Activated T-helper 1 cell treated with anti-CD3 and anti-CD28 coated beads, Interleukin-12 subunit alpha, Interleukin-12 subunit beta, Interleukin-2, Interleukin-4 antibody, amounts not matched to agents 30 ng/mL and 10 ng/mL and 1 ng/mL, durations not matched to agents 14 hours and 24 hours and 36 hours (primary cell): ENCODE measurements at regions not wholly inside any gene's neighbourhood (a gene's known extent, or its start where the extent isn't known, plus 50 kb on each side); places are given as distances from the start of the nearest gene placed in this dataset.

Experiments used
- DNase-seq: peaks from one replicate; pipeline ENCODE4 v3.0.0; 2021; ENCODE audit warnings: low spot score
- H3K27ac Mint-ChIP-seq: one replicate; pipeline ENCODE4 v1.8.0; 2021; ENCODE audit warnings: mild to moderate bottlenecking, mixed read lengths
- H3K27me3 Mint-ChIP-seq: one replicate; pipeline ENCODE4 v1.8.0; 2022; ENCODE audit warnings: mild to moderate bottlenecking, moderate library complexity, mixed read lengths; ENCODE audit not compliant: insufficient read depth
- H3K36me3 Mint-ChIP-seq: one replicate; pipeline ENCODE4 v1.8.0; 2021; ENCODE audit warnings: low read depth, mixed read lengths
- H3K4me1 Mint-ChIP-seq: one replicate; pipeline ENCODE4 v1.8.0; 2021; ENCODE audit warnings: low read depth, mixed read lengths
- H3K4me3 Mint-ChIP-seq: one replicate; pipeline ENCODE4 v1.8.0; 2021; ENCODE audit warnings: mild to moderate bottlenecking, moderate library complexity, mixed read lengths
- H3K9me3 Mint-ChIP-seq: one replicate; pipeline ENCODE4 v1.8.0; 2021; ENCODE audit warnings: mixed read lengths
- intact Hi-C: fragments of 100-400 bp; cut with micrococcal nuclease; formaldehyde crosslinking; loops from one replicate; pipeline ENCODE4 v1.15.1; 2024

DNA sequence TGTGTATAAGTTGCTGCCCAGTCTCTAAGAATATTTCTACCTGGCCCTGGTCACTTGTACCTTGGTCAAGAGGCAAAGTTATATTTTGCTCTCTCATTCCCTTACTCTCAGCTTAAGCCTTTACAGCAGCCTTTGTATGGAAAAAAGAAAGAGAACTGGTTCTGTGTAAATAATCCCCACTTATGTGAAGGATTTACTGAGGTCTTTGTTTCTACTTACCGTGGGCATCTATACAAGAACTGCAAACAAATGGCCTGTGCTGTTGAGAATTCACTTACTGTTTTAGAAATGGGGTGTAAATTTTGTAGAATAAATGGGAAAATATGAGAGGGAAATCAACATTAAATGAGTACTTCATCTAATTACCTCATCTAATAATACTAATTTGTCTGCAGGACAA is 267.4 kb downstream of the PCDH20 start:
- Mint-ChIP-seq H3K27ac (no peak overlapping the region), H3K4me3 (no peak overlapping the region), H3K9me3 (peaks cover 29% of the 10 kb centered on the region), H3K27me3 (no peaks in the 10 kb centered on the region), H3K36me3 (no peaks in the 10 kb centered on the region), H3K4me1 (no peaks in the 10 kb centered on the region)
- DNase-seq = no peak
- intact Hi-C loops = no loop called here

DNA sequence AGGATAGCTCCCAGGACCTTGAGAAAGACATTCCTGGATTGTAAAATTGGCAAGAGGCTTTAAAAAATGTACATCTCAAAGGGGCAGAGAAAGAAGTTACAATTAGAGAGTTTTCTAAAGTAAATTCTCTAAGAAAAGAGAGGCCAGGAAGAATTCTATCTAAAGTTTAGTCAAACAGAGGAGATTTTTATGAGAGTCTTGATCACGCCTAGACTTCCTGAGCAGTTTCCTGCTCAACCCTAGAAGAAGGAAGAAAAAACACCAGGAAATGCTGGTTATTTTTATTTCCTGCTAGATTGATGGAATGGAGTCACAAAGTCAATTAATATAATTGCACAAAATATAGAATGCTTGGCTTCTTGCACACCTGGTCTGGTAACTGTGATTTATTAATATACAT is 269.1 kb downstream of the PCDH20 start:
- Mint-ChIP-seq H3K4me3 (no peak overlapping the region), H3K36me3 (no peaks in the 10 kb centered on the region), H3K9me3 (peaks cover 32% of the 10 kb centered on the region), H3K4me1 (no peaks in the 10 kb centered on the region), H3K27ac (no peak overlapping the region), H3K27me3 (no peaks in the 10 kb centered on the region)
- intact Hi-C loops = no loop called here
- DNase-seq = no peak

DNA sequence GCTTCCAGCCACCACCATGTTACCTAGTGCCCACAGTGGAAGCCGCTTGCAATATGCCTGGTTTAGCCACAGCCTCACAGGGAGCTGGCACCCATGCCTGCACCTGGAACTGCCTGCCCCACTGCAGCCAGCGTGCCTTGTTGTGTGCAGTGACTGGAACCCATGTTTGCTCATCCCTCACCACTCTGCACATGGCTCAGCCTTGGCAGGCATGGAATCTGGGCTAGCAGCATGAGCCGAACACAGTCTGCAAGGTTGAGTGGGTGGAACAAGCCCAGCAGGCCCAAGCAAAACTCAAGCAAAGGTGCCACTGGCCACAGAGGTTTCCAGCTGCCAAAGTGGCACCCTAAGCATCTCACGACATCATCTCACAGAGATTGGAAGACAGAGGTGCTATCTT is 269.5 kb downstream of the PCDH20 start:
- peaks cover 32% of the 10 kb centered on the region for H3K9me3 Mint-ChIP-seq
- H3K27ac Mint-ChIP-seq = no peak overlapping the region
- DNase-seq = no peak
- H3K36me3 Mint-ChIP-seq = no peaks in the 10 kb centered on the region
- intact Hi-C loops = no loop called here
- no peaks in the 10 kb centered on the region for H3K27me3 Mint-ChIP-seq
- H3K4me3 Mint-ChIP-seq = no peak overlapping the region
- no peaks in the 10 kb centered on the region for H3K4me1 Mint-ChIP-seq

DNA sequence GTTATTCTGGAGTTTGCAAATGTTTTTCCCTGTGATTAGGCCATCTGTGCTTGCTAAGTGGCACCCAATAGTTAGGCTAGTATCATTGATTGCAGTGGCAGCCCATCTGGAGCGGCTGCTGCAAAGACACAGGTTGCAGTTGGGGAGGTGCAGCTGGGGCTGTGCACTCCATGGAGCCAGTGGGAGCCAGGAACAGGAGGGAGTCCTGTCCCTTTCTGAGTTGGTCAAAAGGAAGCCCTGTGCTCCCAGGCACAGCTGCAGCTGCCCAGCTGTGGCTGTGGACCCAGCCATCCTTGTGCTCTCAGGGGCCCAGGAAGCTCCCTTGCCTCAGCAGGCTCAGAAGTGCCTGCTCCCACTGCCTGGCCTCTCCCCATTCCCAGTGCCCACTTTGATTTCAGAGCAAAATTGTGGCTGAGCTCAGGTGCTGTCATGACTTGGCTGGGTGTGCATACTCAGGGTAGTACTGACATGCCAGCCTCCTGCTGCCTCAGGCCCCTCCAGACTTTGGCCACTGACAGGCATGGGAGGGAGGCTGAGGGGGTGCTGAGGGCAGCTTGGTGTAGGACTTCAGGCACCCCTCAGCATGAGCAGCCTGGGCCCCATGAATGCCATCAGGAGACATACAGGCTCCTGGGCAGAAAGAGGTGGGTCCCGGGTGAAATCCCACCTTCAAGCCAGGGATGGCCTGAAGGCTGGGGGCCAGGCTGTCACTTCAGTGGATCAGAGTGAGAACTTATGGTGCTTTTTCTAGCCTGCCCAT is 270.6 kb downstream of the PCDH20 start:
- Mint-ChIP-seq H3K27ac (no peak overlapping the region), H3K36me3 (no peaks in the 10 kb centered on the region), H3K9me3 (peaks cover 32% of the 10 kb centered on the region), H3K4me3 (no peak overlapping the region), H3K4me1 (no peaks in the 10 kb centered on the region), H3K27me3 (no peaks in the 10 kb centered on the region)
- no peak for DNase-seq
- intact Hi-C loops = no loop called here

DNA sequence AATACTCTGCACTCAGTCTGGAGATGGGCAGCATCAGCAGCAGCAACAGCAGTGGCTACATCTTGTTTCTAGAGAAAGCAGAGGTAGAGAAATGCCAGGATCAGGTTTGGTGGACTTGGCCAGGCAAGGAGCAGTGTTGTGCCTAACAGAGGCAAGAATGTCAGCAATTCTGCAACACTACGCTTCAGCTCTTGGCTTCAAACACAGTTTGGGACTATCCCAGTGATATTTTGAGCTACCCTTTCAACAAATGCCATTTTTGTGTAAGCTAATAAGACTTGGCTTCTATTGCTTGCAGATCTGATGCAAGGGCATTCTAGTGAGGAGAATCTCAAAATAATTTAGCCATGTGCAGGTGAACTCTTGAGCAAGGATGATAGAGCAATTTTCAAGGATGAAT is 271.3 kb downstream of the PCDH20 start:
- Mint-ChIP-seq H3K4me3 (no peak overlapping the region), H3K27me3 (no peaks in the 10 kb centered on the region), H3K9me3 (peaks cover 32% of the 10 kb centered on the region), H3K4me1 (no peaks in the 10 kb centered on the region), H3K27ac (no peak overlapping the region), H3K36me3 (no peaks in the 10 kb centered on the region)
- intact Hi-C loops = no loop called here
- no peak for DNase-seq

DNA sequence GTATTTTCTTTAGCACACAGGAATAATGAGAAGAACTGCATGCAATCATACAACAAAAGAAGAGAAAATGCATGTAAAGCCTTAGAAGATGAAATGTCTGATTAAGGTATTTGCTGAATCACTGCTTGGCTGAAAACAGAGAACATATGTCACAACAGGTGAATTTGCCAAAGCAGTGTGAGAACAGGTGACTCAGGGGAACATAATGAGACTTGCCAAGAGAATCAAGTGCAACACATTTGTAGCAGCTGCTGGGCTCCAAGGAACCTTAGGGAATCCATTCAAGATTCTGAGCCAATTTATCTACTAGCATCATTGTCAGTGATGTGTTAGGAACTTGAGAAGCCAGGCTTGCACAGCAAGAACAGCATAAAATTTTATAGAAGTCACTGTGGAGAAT is 273.1 kb downstream of the PCDH20 start:
- DNase-seq = no peak
- intact Hi-C loops = no loop called here
- Mint-ChIP-seq H3K27me3 (no peaks in the 10 kb centered on the region), H3K27ac (no peak overlapping the region), H3K4me1 (no peaks in the 10 kb centered on the region), H3K4me3 (no peak overlapping the region), H3K36me3 (no peaks in the 10 kb centered on the region), H3K9me3 (peaks cover 28% of the 10 kb centered on the region)

DNA sequence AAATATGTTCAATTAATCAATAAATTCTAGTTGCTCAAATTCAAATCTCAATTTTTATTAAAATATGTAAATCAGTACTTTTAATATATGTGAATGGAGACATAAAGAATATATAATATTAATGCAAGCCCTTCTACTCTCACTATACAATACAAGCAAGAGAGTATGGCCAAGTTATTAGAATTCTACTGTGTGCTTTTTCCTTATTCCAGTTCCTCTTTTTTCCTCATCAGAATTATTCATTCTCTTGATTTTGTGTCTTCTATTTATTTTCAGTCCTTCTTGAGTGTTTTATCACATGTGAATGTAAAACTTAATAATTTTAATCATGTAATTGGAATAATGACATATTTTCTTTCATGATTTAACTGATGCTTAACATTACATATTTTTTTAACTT is 276.8 kb downstream of the PCDH20 start:
- DNase-seq = no peak
- no peaks in the 10 kb centered on the region for H3K4me1 Mint-ChIP-seq
- no peak overlapping the region for H3K27ac Mint-ChIP-seq
- intact Hi-C loops = no loop called here
- peaks cover 9% of the 10 kb centered on the region for H3K9me3 Mint-ChIP-seq
- no peaks in the 10 kb centered on the region for H3K36me3 Mint-ChIP-seq
- H3K27me3 Mint-ChIP-seq = no peaks in the 10 kb centered on the region
- no peak overlapping the region for H3K4me3 Mint-ChIP-seq

DNA sequence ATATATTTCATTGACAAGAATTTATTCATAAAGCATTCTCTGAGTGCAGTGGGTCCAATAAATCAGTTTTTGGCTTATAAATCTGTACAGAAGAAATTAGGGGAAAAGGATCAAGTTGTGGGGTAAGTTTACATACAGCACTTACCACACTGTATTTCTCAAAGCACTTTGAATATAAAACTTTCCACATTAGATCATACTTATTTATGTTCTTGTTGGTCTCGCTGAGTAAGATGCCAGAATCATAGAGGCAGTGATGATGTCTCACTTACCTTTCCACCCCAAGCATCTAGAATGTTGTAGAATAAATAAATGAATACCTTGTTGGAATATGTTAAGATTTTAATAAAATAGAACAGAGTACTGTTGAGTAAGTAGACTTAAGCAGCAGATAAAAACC is 279.1 kb downstream of the PCDH20 start:
- intact Hi-C loops = no loop called here
- Mint-ChIP-seq H3K27ac (no peak overlapping the region), H3K9me3 (no peaks in the 10 kb centered on the region), H3K27me3 (no peaks in the 10 kb centered on the region), H3K4me1 (no peaks in the 10 kb centered on the region), H3K4me3 (no peak overlapping the region), H3K36me3 (no peaks in the 10 kb centered on the region)
- no peak for DNase-seq

DNA sequence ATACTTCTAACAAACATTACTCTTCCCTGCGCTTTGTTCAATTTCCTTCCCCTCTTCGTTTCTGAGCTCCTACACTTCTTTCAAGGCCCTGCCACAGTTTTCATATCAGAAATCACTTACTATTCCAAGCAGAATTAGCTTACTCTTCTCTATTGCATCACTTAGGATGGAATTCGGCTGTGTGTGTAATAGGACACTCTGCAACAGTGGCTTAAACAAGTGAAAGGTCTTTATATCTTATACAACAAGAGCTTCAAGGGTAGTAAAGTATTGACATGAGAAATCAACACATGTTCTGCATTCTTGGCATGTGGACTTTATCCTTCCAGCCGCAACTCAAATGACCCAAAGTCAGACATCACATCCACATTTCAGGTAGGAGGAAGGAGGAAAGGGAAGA is 279.6 kb downstream of the PCDH20 start:
- no peak for DNase-seq
- intact Hi-C loops = no loop called here
- no peak overlapping the region for H3K4me3 Mint-ChIP-seq
- no peaks in the 10 kb centered on the region for H3K36me3 Mint-ChIP-seq
- no peak overlapping the region for H3K27ac Mint-ChIP-seq
- no peaks in the 10 kb centered on the region for H3K4me1 Mint-ChIP-seq
- H3K9me3 Mint-ChIP-seq = peaks cover 2% of the 10 kb centered on the region
- no peaks in the 10 kb centered on the region for H3K27me3 Mint-ChIP-seq

DNA sequence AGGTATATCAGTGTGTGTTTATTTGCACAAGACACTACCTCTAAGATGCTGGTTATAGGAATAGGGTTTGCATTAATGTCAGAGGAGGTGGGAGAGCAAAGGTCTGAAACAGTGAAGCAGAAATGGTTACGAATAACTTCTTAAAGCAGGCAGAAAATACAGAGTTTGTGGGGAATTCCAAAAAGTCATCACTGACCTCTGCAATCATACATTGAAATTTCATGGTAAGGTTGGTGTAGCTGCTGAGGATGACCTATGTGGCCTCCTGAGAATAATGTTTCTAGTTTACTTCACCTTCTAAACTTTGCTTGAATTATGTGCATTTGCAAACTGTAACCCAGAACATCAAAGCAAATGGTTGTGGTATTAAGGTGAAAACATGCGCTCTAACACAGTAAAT is 280.1 kb downstream of the PCDH20 start:
- intact Hi-C loops = no loop called here
- Mint-ChIP-seq H3K4me1 (no peaks in the 10 kb centered on the region), H3K27ac (no peak overlapping the region), H3K27me3 (no peaks in the 10 kb centered on the region), H3K4me3 (no peak overlapping the region), H3K9me3 (peaks cover 2% of the 10 kb centered on the region), H3K36me3 (no peaks in the 10 kb centered on the region)
- no peak for DNase-seq

DNA sequence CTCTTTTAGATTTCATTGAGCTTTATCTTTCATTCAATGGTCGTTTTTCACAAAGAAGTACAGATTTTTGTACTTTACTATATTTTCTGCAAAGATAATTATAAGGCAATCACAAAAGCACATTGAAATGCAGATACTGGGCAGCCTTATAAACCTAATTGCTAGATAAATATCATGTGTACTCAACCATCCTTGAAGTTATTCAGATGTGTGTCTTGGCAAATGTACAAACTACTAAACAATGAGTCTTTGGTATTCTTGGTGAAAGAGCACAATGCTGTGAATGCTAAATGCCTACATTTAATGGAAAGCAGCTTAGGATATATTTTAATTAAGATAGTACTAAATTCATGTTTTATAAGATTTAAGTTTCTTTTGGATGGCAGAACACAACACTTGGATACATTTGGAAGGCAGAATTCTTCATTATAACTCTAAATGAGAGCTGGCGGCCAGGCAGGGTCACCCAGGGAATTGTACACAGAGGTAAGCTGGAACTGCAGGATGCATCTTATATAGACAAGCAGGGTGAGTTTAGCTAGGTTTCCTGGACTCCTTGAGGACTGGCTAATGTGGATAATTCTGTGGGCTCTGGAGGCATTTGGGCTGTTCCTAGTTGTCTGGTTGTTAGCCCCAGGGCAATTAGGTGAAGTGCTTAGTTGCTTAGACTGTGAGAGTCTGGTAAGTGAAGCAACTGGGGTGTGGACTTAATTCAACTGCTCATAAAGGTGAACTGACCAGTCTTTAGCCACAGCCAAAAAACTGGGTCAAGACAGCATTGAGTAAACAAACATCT is 286.6 kb downstream of the PCDH20 start:
- Mint-ChIP-seq H3K36me3 (no peaks in the 10 kb centered on the region), H3K27ac (no peak overlapping the region), H3K27me3 (no peaks in the 10 kb centered on the region), H3K4me3 (no peak overlapping the region), H3K4me1 (no peaks in the 10 kb centered on the region), H3K9me3 (peaks cover 2% of the 10 kb centered on the region)
- DNase-seq = no peak
- intact Hi-C loops = no loop called here

DNA sequence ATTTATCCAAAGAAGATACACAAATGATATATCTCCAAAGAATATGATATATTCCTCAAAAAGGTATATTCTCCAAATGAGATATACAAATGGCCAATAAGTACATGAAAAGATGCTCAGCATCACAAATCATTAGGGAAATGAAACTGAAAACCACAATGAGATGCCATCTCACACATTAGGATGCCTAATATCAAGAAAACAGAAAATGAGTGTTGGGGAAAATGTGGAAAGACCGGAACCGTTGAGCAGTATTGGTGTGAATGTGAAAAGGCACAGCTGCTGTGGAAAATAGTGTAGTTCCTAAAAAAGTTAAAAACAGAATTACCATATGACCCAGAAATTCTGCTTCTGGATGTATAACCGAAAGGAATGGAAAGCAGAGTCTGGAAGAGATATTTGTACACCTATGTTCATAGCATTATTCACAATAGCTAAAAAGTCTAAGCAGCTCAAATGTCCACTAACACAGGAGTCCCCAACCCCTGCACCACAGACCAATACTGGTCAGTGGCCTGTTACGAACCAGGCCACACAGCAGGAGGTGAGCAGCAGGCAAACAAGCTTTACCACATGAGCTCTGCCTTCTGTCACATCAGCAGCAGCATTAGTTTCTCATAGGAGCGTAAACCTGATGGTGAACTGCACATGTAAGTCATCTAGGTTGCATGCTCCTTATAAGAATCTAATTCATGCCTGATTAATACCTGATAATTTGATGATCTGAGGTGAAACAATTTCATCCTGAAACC is 291.9 kb downstream of the PCDH20 start:
- Mint-ChIP-seq H3K27ac (no peak overlapping the region), H3K4me1 (no peaks in the 10 kb centered on the region), H3K4me3 (no peak overlapping the region), H3K36me3 (no peaks in the 10 kb centered on the region), H3K27me3 (no peaks in the 10 kb centered on the region), H3K9me3 (peaks cover 6% of the 10 kb centered on the region)
- intact Hi-C loops = no loop called here
- no peak for DNase-seq

DNA sequence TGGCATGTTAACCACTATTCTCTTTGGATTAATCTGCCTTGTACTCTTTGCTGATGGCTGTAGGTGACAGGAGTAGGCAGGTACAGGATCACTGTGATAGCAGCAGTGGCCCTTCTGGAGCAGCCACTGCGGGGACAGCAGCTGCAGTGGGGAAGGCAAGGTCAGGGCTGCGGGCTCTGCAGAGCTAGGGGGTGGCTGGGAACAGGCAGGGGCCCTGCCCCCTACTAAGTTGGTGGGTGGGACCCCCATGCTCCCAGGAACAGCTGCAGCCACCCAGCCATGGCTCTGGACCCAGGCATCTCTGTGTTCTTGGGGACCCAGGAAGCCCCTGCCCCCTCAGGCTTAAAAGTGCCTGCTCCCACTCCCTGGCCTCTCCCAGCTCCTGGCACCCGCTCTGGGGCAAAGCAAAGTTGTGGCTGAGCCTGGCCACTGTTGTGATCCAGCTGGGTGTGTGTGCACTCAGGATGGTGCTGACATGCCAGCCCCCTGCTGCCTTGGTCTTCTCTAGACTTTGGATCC is 302.4 kb downstream of the PCDH20 start:
- Mint-ChIP-seq H3K4me1 (no peaks in the 10 kb centered on the region), H3K9me3 (no peaks in the 10 kb centered on the region), H3K4me3 (no peak overlapping the region), H3K27me3 (no peaks in the 10 kb centered on the region), H3K27ac (no peak overlapping the region), H3K36me3 (no peaks in the 10 kb centered on the region)
- DNase-seq = no peak
- intact Hi-C loops = no loop called here
